ENCODE measurements at regions not wholly inside any gene's neighbourhood (a gene's known extent, or its start where the extent isn't known, plus 50 kb on each side); places are given as distances from the start of the nearest gene placed in this dataset.

GRCh38 chr17:22142091-22142490, 449.8 kb downstream of the KCNJ18 start:
- Histone ChIP-seq H3K9me3 (peaks cover 0 to 21% (median 3%) of the 10 kb centered on the region in 4 donors), H3K27me3 (no peaks in the 10 kb centered on the region), H3K27ac (no peak overlapping the region), H3K36me3 (no peaks in the 10 kb centered on the region), H3K4me1 (no peaks in the 10 kb centered on the region), H3K4me3 (no peak overlapping the region)
- DNase-seq: no peak
- TF ChIP-seq EP300 (IDR thresholded peaks at IDR 0.05) (no peak), CTCF (IDR thresholded peaks at IDR 0.05) (no peak)
- WGBS, 5 donors: 46 to 66% (median 58%) methylated on average over 10 of the region's 10 CpGs
- intact Hi-C loops (cut with DNase I; ENCODE audit: low total_unique reads): no loop called here

- intact Hi-C loops (cut with DNase I; ENCODE audit: low total_unique reads): no loop called here
- Histone ChIP-seq H3K36me3 (no peaks in the 10 kb centered on the region), H3K4me3 (no peak overlapping the region), H3K4me1 (no peaks in the 10 kb centered on the region), H3K27ac (no peak overlapping the region), H3K27me3 (no peaks in the 10 kb centered on the region), H3K9me3 (peaks cover 0 to 17% (median 3%) of the 10 kb centered on the region in 4 donors)
- DNase-seq: no peak
- TF ChIP-seq EP300 (IDR thresholded peaks at IDR 0.05) (no peak), POLR2A (IDR thresholded peaks at IDR 0.05) (no peak), POLR2AphosphoS5 (IDR thresholded peaks at IDR 0.05) (no peak), CTCF (IDR thresholded peaks at IDR 0.05) (no peak)
- WGBS, 5 donors: 68 to 80% (median 78%) methylated on average over 13 of the region's 13 CpGs
Measured at GRCh38 chr17:22145605-22146178, 453.4 kb downstream of the KCNJ18 start.

GRCh38 chr17:22158364-22158763, 466.0 kb downstream of the KCNJ18 start:
- Histone ChIP-seq H3K9me3 (peaks cover 0 to 4% (median 0%) of the 10 kb centered on the region in 4 donors), H3K4me1 (no peaks in the 10 kb centered on the region), H3K27ac (no peak overlapping the region), H3K27me3 (no peaks in the 10 kb centered on the region), H3K4me3 (no peak overlapping the region), H3K36me3 (no peaks in the 10 kb centered on the region)
- WGBS, 5 donors: 34 to 59% (median 55%) methylated on average over 1 of the region's 1 CpG
- intact Hi-C loops (cut with DNase I; ENCODE audit: low total_unique reads): no loop called here
- DNase-seq: no peak
- TF ChIP-seq POLR2AphosphoS5 (IDR thresholded peaks at IDR 0.05) (no peak), POLR2A (IDR thresholded peaks at IDR 0.05) (no peak), CTCF (IDR thresholded peaks at IDR 0.05) (no peak), EP300 (IDR thresholded peaks at IDR 0.05) (no peak)

- Histone ChIP-seq H3K36me3 (no peaks in the 10 kb centered on the region), H3K27me3 (no peaks in the 10 kb centered on the region), H3K4me3 (no peak overlapping the region), H3K9me3 (peaks cover 0 to 4% (median 0%) of the 10 kb centered on the region in 4 donors), H3K27ac (no peak overlapping the region), H3K4me1 (no peaks in the 10 kb centered on the region)
- DNase-seq: no peak
- no peak for TF ChIP-seq POLR2A (IDR thresholded peaks at IDR 0.05)
- no peak for TF ChIP-seq CTCF (IDR thresholded peaks at IDR 0.05)
- no peak for TF ChIP-seq EP300 (IDR thresholded peaks at IDR 0.05)
- 80 to 90% (median 87%) methylated on average over 7 of the region's 7 CpGs for WGBS, 5 donors
- intact Hi-C loops (cut with DNase I; ENCODE audit: low total_unique reads): no loop called here
Measured at GRCh38 chr17:22161376-22161775, 469.1 kb downstream of the KCNJ18 start.
